OCI-LY1 (cell line): ENCODE measurements at regions not wholly inside any gene's neighbourhood (a gene's known extent, or its start where the extent isn't known, plus 50 kb on each side); places are given as distances from the start of the nearest gene placed in this dataset.
"Not testable (repeated sequence)": the region's sequence is repeated elsewhere in the genome, so short reads cannot be mapped to it uniquely, and the experiment has no call there.

Experiments
- H2AFZ ChIP-seq: fragments of 200-600 bp; sonication (generic), shearing (Covaris generic); 2 replicates; pipeline ENCODE4 v1.6.0; 2014; ENCODE audit warnings: antibody characterized with exemption, mild to moderate bottlenecking, low read length
- H3F3A ChIP-seq: fragments of 200-600 bp; sonication (generic), shearing (Covaris generic); 2 replicates; pipeline ENCODE4 v1.6.0; 2014; ENCODE audit warnings: mild to moderate bottlenecking, antibody characterized with exemption, low read length, moderate library complexity; ENCODE audit not compliant: insufficient read depth
- H3K27ac ChIP-seq: fragments of 200-600 bp; sonication (generic); 2 replicates; pipeline ENCODE4 v1.5.1; 2014; ENCODE audit warnings: low read length, mixed run types, mild to moderate bottlenecking, low read depth; ENCODE audit not compliant: poor library complexity, severe bottlenecking
- H3K27me3 ChIP-seq: fragments of 200-600 bp; sonication (generic); 2 replicates; pipeline ENCODE4 v1.6.0; 2014; ENCODE audit warnings: antibody characterized with exemption, mild to moderate bottlenecking, low read length, moderate library complexity; ENCODE audit not compliant: insufficient read depth
- H3K36me3 ChIP-seq: fragments of 200-600 bp; sonication (generic); 2 replicates; pipeline ENCODE4 v1.6.1; 2014; ENCODE audit warnings: mild to moderate bottlenecking, antibody characterized with exemption, low read length, moderate library complexity, mixed read lengths; ENCODE audit not compliant: insufficient read depth
- H3K4me1 ChIP-seq: fragments of 200-600 bp; sonication (generic); 2 replicates; pipeline ENCODE4 v1.5.1; 2014; ENCODE audit warnings: mild to moderate bottlenecking, low read length, moderate library complexity; ENCODE audit not compliant: insufficient read depth, severe bottlenecking
- H3K4me2 ChIP-seq: fragments of 200-600 bp; sonication (generic), shearing (Covaris generic); 2 replicates; pipeline ENCODE4 v1.6.1; 2014; ENCODE audit warnings: low read length
- H3K4me3 ChIP-seq: fragments of 200-600 bp; sonication (generic); 2 replicates; pipeline ENCODE4 v1.5.1; 2014; ENCODE audit warnings: low read length, low read depth, mild to moderate bottlenecking, mixed read lengths; ENCODE audit not compliant: poor library complexity, severe bottlenecking
- H3K79me2 ChIP-seq: fragments of 200-600 bp; shearing (Covaris generic); 2 replicates; pipeline ENCODE4 v1.6.1; 2016; ENCODE audit warnings: mixed run types, low read length, mixed read lengths; ENCODE audit not compliant: insufficient read depth
- H3K9ac ChIP-seq: fragments of 200-600 bp; sonication (generic), shearing (Covaris generic); 2 replicates; pipeline ENCODE4 v1.6.1; 2014; ENCODE audit warnings: mild to moderate bottlenecking, low read length, mixed read lengths
- H3K9me2 ChIP-seq: fragments of 200-600 bp; sonication (generic), shearing (Covaris generic); 2 replicates; pipeline ENCODE4 v1.6.1; 2014; ENCODE audit warnings: low read depth, mild to moderate bottlenecking, low read length, mixed read lengths
- H3K9me3 ChIP-seq: fragments of 200-600 bp; shearing (Covaris generic); 2 replicates; pipeline ENCODE4 v1.6.1; 2014; ENCODE audit warnings: low read length, mixed read lengths
- H4K20me1 ChIP-seq: fragments of 200-600 bp; sonication (generic), shearing (Covaris generic); 2 replicates; pipeline ENCODE4 v1.6.0; 2016; ENCODE audit warnings: mild to moderate bottlenecking, low read length; ENCODE audit not compliant: insufficient read depth
- EZH2 ChIP-seq: fragments of 200-600 bp; sonication (generic), shearing (Covaris generic); IDR thresholded peaks from 2 replicates; pipeline ENCODE4 v1.8.0; 2017; ENCODE audit warnings: borderline replicate concordance, mixed run types, mild to moderate bottlenecking, antibody characterized with exemption, low read length, moderate library complexity, mixed read lengths
- TF ChIP-seq, protein P1 (sequence below): fragments of 200-600 bp; sonication (generic), shearing (Covaris generic); IDR thresholded peaks from 2 replicates; pipeline ENCODE4 v1.5.1; 2017; ENCODE audit warnings: mild to moderate bottlenecking, antibody characterized with exemption, low read length, moderate library complexity, mixed read lengths

DNA sequence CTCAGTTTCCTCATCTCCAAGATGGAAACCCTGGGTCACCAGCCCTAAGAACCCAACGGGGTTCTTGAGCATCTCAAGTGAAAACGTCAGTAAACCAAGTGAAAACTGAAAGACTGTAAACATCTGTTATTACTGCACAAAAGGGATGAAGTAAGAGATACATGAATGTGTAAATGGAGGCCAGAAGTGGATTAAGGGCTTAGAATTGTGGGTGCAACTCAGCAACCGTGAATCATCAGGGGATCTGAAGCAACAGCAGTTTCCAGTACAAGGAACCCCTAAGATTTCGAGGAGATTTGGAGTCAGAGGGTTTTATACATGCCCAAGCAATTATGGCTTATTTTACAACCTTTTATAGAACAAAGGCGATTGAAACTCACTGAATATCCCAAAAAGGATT, 95.7 kb upstream of the SVIL start:
- no peaks in the 10 kb centered on the region for H3K79me2 ChIP-seq
- no peaks in the 10 kb centered on the region for H3K9me2 ChIP-seq
- TF ChIP-seq EZH2, result no peak
- TF ChIP-seq, protein P1, sequence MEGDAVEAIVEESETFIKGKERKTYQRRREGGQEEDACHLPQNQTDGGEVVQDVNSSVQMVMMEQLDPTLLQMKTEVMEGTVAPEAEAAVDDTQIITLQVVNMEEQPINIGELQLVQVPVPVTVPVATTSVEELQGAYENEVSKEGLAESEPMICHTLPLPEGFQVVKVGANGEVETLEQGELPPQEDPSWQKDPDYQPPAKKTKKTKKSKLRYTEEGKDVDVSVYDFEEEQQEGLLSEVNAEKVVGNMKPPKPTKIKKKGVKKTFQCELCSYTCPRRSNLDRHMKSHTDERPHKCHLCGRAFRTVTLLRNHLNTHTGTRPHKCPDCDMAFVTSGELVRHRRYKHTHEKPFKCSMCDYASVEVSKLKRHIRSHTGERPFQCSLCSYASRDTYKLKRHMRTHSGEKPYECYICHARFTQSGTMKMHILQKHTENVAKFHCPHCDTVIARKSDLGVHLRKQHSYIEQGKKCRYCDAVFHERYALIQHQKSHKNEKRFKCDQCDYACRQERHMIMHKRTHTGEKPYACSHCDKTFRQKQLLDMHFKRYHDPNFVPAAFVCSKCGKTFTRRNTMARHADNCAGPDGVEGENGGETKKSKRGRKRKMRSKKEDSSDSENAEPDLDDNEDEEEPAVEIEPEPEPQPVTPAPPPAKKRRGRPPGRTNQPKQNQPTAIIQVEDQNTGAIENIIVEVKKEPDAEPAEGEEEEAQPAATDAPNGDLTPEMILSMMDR, result no peak
- H3K4me2 ChIP-seq, result no peak overlapping the region
- H3K9ac ChIP-seq, result no peak overlapping the region
- no peaks in the 10 kb centered on the region for H3K9me3 ChIP-seq
- no peaks in the 10 kb centered on the region for H3K36me3 ChIP-seq
- H2AFZ ChIP-seq, result no peak overlapping the region
- H3K4me1 ChIP-seq, result no peaks in the 10 kb centered on the region
- no peak overlapping the region for H3K27ac ChIP-seq
- no peaks in the 10 kb centered on the region for H4K20me1 ChIP-seq
- H3K4me3 ChIP-seq, result no peak overlapping the region
- no peaks in the 10 kb centered on the region for H3K27me3 ChIP-seq
- H3F3A ChIP-seq, result no peaks in the 10 kb centered on the region

DNA sequence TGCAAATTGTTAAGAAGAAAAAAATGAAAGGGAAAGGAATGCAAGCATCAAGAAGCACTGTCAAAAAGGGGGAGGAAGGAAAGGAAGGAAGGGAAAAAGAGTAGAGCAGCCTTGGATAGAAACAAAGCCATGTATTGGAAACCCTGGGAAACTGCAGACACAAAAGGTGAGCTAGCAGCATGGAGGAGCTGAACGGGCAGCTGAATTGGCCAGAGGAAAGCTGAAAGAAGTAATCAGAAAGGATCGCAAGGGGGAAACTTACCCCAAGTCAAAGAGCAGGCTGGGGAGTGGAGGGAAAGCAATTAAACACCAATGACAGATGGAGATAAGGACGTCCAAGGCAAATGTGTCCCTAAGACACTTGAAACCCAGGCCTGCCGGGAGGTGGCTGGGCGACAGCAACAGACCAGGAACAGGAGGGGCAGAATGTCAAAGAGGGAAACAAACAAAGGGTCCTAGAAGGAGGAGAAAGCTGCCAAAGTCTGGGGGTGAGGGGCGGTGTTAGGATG, 93.8 kb upstream of the SVIL start:
- no peaks in the 10 kb centered on the region for H4K20me1 ChIP-seq
- H3K9me3 ChIP-seq, result no peaks in the 10 kb centered on the region
- no peaks in the 10 kb centered on the region for H3K36me3 ChIP-seq
- H3K9me2 ChIP-seq, result no peaks in the 10 kb centered on the region
- no peaks in the 10 kb centered on the region for H3K79me2 ChIP-seq
- H3K4me3 ChIP-seq, result no peak overlapping the region
- no peak overlapping the region for H3K9ac ChIP-seq
- no peak overlapping the region for H3K27ac ChIP-seq
- H3K27me3 ChIP-seq, result no peaks in the 10 kb centered on the region
- H3F3A ChIP-seq, result no peaks in the 10 kb centered on the region
- no peaks in the 10 kb centered on the region for H3K4me1 ChIP-seq
- TF ChIP-seq, protein P1, result no peak
- TF ChIP-seq EZH2, result no peak
- H2AFZ ChIP-seq, result no peak overlapping the region
- H3K4me2 ChIP-seq, result no peak overlapping the region

DNA sequence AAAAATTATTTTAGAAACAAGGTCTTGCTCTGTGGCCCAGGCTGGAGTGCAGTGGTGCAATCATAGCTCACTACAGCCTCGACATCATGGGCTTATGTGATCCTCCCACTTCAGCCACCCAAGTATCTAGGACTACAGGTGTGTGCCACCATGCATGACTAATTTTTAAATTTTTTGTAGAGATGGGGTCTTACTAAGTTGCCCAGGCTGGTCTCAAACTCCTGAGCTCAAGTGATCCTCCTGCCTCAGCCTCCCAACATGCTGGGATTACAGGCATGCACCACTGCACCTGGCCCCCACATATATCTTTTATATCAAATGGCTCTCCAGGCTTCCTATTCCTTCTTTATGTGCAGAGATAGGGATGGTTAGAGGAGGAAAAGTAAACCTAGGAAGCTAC, 91.2 kb upstream of the SVIL start:
- not testable (repeated sequence) for H3K9me3 ChIP-seq, H3K4me2 ChIP-seq, H3K9me2 ChIP-seq, H4K20me1 ChIP-seq, H3K79me2 ChIP-seq, H3K4me3 ChIP-seq, H3K9ac ChIP-seq, H3F3A ChIP-seq, H3K4me1 ChIP-seq, H3K36me3 ChIP-seq, H2AFZ ChIP-seq, H3K27ac ChIP-seq, H3K27me3 ChIP-seq

DNA sequence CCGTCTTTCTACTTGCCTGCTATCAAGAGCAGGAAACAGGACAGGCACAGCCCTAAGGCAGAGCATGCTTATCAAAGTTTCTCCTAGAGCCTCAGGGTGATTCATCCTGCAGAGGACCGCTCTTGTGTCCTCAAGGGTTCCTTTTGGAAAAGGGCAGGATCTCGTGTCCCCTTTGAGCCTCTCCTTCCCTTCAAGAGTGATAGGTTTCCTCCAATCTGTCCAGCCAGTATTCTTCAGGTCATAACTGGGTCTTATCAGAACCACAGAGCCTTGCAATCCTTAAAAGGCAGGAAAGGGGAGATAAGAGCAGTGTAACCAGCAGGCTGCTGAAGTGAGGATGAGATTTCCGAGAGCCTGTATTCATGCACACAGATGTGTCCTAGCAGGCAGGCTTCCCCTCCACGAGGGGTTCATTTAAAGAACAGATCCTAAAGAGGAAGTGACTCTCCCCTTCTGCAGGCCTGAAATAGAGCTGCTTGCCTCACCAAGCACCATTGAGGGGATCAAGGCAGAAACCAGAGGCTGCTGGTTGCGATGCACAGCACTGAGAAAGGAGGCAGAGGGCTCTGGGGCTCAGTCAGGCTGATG, 90.5 kb upstream of the SVIL start:
- no peaks in the 10 kb centered on the region for H3K27me3 ChIP-seq
- no peak overlapping the region for H3K4me3 ChIP-seq
- no peaks in the 10 kb centered on the region for H3F3A ChIP-seq
- H3K9me3 ChIP-seq, result no peaks in the 10 kb centered on the region
- no peak overlapping the region for H2AFZ ChIP-seq
- H3K9ac ChIP-seq, result no peak overlapping the region
- TF ChIP-seq EZH2, result no peak
- TF ChIP-seq, protein P1, result no peak
- no peak overlapping the region for H3K27ac ChIP-seq
- no peaks in the 10 kb centered on the region for H3K4me1 ChIP-seq
- no peaks in the 10 kb centered on the region for H4K20me1 ChIP-seq
- no peak overlapping the region for H3K4me2 ChIP-seq
- H3K9me2 ChIP-seq, result no peaks in the 10 kb centered on the region
- no peaks in the 10 kb centered on the region for H3K79me2 ChIP-seq
- no peaks in the 10 kb centered on the region for H3K36me3 ChIP-seq
